ENCODE measurements at regions not wholly inside any gene's neighbourhood (a gene's known extent, or its start where the extent isn't known, plus 50 kb on each side); places are given as distances from the start of the nearest gene placed in this dataset.

DNA sequence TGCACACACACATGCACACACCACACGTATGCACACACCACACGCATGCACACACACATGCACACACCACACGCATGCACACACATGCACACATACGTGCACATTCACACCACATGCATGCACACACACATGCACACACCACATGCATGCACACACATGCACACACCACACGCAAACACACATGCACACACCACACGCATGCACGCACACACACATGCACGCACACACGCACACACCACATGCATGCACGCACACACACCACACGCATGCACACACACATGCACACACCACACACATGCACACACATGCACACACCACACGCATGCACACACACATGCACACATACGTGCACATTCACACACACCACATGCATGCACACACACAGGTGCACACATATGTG is 169.8 kb upstream of the SALL3 start:
- no peaks in the 10 kb centered on the region for H3K9me3 ChIP-seq
- TF ChIP-seq, protein P1, sequence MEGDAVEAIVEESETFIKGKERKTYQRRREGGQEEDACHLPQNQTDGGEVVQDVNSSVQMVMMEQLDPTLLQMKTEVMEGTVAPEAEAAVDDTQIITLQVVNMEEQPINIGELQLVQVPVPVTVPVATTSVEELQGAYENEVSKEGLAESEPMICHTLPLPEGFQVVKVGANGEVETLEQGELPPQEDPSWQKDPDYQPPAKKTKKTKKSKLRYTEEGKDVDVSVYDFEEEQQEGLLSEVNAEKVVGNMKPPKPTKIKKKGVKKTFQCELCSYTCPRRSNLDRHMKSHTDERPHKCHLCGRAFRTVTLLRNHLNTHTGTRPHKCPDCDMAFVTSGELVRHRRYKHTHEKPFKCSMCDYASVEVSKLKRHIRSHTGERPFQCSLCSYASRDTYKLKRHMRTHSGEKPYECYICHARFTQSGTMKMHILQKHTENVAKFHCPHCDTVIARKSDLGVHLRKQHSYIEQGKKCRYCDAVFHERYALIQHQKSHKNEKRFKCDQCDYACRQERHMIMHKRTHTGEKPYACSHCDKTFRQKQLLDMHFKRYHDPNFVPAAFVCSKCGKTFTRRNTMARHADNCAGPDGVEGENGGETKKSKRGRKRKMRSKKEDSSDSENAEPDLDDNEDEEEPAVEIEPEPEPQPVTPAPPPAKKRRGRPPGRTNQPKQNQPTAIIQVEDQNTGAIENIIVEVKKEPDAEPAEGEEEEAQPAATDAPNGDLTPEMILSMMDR (IDR thresholded peaks at IDR 0.05) = no peak
- no peak overlapping the region for H3K4me3 ChIP-seq
- no peaks in the 10 kb centered on the region for H3K36me3 ChIP-seq
- no peak for DNase-seq
- peaks cover 0 to 7% (median 0%) of the 10 kb centered on the region in 4 donors for H3K4me1 ChIP-seq
- no peak overlapping the region for H3K27ac ChIP-seq
- H3K27me3 ChIP-seq = peaks cover 0 to 18% of the 10 kb centered on the region in 2 donors
- intact Hi-C loops (cut with DNase I; ENCODE audit: low total_unique reads) = no loop called here

DNA sequence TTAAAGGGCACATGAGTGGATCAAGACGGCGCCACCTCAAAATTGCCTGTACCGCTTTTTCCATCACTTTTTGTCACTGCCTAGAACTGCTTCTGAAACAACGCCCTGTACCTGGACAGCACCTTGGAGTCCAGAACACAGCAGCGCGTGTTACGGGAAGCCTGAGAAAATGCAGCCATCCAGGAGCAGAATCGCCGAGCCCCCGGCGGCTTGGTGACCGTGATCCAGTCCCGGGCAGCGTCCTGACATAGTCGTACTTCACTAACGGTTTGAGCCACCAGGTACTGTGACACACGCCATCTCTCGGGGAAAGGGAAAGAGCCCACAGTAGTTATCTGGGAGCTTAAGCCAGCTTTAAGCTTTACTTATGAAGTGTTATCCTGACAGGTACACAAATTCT is 168.9 kb upstream of the SALL3 start:
- Histone ChIP-seq H3K27ac (no peak overlapping the region), H3K4me3 (no peak overlapping the region), H3K27me3 (peaks cover 0 to 18% of the 10 kb centered on the region in 2 donors), H3K9me3 (no peaks in the 10 kb centered on the region), H3K36me3 (no peaks in the 10 kb centered on the region), H3K4me1 (peaks cover 0 to 7% (median 0%) of the 10 kb centered on the region in 4 donors)
- DNase-seq = no peak
- intact Hi-C loops (cut with DNase I; ENCODE audit: low total_unique reads) = no loop called here
- TF ChIP-seq, protein P1 (IDR thresholded peaks at IDR 0.05) = no peak

DNA sequence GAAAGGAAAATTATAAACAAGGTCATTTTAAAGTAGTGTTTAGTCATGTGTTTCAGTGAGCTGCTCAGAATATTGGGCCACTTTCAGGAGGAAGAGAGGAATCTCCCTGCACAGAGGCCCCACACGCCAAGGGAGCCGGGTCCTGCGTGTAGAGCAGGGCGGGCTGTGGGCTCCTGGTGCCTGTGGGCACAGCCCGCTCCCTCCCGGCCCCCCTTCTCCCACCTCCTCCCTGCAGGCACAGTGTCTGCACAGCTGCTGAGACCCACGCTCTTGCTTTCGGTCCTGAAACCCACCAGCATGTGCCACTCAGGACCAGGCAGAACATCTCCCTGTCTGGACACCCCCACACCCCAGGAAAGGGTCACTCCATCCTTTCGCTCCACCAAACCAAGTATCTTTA is 167.6 kb upstream of the SALL3 start:
- Histone ChIP-seq H3K36me3 (no peaks in the 10 kb centered on the region), H3K27ac (no peak overlapping the region), H3K9me3 (no peaks in the 10 kb centered on the region), H3K4me1 (peaks cover 0 to 7% (median 0%) of the 10 kb centered on the region in 4 donors), H3K4me3 (no peak overlapping the region), H3K27me3 (peaks cover 0 to 22% of the 10 kb centered on the region in 2 donors)
- TF ChIP-seq, protein P1 (IDR thresholded peaks at IDR 0.05) = no peak
- intact Hi-C loops (cut with DNase I; ENCODE audit: low total_unique reads) = no loop called here
- no peak for DNase-seq

DNA sequence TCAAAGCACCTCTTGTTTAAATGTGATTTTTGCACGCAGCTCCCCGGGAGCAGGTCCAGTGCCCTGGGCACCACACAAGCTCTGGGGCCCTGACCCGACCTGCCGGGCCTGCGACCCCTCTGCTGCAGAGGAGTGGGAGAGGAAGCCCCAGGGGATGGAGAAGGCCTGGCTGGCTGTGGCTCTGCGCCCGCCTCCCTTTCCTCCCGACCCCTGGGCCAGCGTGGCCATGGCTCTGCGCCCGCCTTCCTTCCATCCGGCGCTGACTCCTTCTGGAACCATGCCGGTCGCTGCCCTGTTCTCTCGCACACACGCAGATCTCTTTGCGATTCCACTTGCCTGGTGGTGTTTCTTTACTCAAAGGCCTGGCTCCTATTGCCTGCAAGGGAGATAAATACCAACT is 166.5 kb upstream of the SALL3 start:
- Histone ChIP-seq H3K4me1 (peaks cover 0 to 7% (median 0%) of the 10 kb centered on the region in 4 donors), H3K27ac (no peak overlapping the region), H3K9me3 (no peaks in the 10 kb centered on the region), H3K4me3 (no peak overlapping the region), H3K36me3 (no peaks in the 10 kb centered on the region), H3K27me3 (peaks cover 0 to 22% of the 10 kb centered on the region in 2 donors)
- intact Hi-C loops (cut with DNase I; ENCODE audit: low total_unique reads) = no loop called here
- no peak for DNase-seq
- TF ChIP-seq, protein P1 (IDR thresholded peaks at IDR 0.05) = no peak

DNA sequence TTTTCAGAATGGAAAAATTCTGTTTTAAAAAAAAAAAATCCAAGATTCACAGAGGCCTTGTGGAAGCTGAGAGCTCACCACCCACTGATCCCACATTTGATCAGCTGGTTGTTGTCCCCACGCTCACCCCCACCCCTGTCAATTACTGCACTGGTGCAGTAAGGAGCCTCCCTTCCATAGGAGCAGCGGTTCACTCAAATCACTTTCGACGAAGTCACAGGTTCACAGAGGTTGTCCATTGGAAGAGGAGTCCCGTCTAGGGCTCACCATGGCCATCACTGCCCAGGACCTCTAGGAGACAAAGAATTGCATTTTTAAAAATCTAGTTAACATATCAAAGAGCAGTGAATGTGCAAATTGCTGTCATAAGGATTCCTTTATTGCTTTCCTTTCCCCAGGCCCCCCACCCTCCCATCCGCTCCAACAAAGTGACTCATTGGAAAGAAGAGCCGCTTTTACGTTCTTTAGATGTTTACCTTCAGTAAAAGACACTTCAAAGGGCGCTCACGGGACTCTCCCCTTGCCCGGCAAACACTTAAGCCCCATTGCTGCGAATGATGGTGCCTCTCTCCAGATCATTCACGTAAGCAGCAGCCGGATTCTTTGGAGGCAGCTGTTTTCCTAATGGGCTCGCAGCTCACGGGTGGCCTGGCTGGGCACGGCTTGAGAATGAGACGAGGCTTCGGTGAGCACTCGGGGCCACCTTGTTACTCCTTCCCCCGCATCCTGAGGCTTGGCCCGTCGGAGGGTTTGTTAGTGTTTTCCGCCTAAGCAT is 165.5 kb upstream of the SALL3 start:
- peak in 1 of 2 donors; percentile 37 for DNase-seq
- H3K4me1 ChIP-seq = peaks cover 0 to 7% (median 0%) of the 10 kb centered on the region in 4 donors
- no peaks in the 10 kb centered on the region for H3K9me3 ChIP-seq
- peaks cover 0 to 32% of the 10 kb centered on the region in 2 donors for H3K27me3 ChIP-seq
- TF ChIP-seq, protein P1 (IDR thresholded peaks at IDR 0.05) = no peak
- H3K4me3 ChIP-seq = no peak overlapping the region
- H3K27ac ChIP-seq = no peak overlapping the region
- no peaks in the 10 kb centered on the region for H3K36me3 ChIP-seq
- intact Hi-C loops (cut with DNase I; ENCODE audit: low total_unique reads) = no loop called here
